Superior temporal gyrus (tissue), 1 donor: ENCODE measurements at regions not wholly inside any gene's neighbourhood (a gene's known extent, or its start where the extent isn't known, plus 50 kb on each side); places are given as distances from the start of the nearest gene placed in this dataset.
"Not testable (repeated sequence)": the region's sequence is repeated elsewhere in the genome, so short reads cannot be mapped to it uniquely, and the experiment has no call there.

Experiments
- DNase-seq: peaks from one replicate; pipeline ENCODE4 v3.0.0-alpha.2; 2016; ENCODE audit errors: extremely low spot score

GRCh38 chr2:153626676-153627075 is 148.1 kb upstream of the RPRM start:
- no peak for DNase-seq

GRCh38 chr2:153635494-153635893 is 156.9 kb upstream of the RPRM start:
- DNase-seq = no peak

- DNase-seq = no peak
These were observed 162.5 kb upstream of the RPRM start for GRCh38 chr2:153641046-153641445.

GRCh38 chr2:153644955-153645354 is 166.4 kb upstream of the RPRM start:
- no peak for DNase-seq

GRCh38 chr2:153645599-153645998 is 167.0 kb upstream of the RPRM start:
- DNase-seq = no peak

GRCh38 chr2:153657651-153658050 is 179.1 kb upstream of the RPRM start:
- DNase-seq = no peak

- DNase-seq = no peak
These were observed 183.2 kb upstream of the RPRM start for GRCh38 chr2:153661801-153662200.

- no peak for DNase-seq
These were observed 184.8 kb upstream of the RPRM start for GRCh38 chr2:153663371-153663770.

GRCh38 chr2:153664009-153664408 is 185.4 kb upstream of the RPRM start:
- DNase-seq = not testable (repeated sequence)

GRCh38 chr2:153667475-153667874 is 188.9 kb upstream of the RPRM start:
- DNase-seq = no peak

GRCh38 chr2:153668923-153669322 is 190.4 kb upstream of the RPRM start:
- no peak for DNase-seq

GRCh38 chr2:153710128-153710527 is 161.6 kb upstream of the GALNT13 start:
- no peak for DNase-seq

- no peak for DNase-seq
These were observed 156.4 kb upstream of the GALNT13 start for GRCh38 chr2:153715218-153715850.

GRCh38 chr2:153717060-153717459 is 154.7 kb upstream of the GALNT13 start:
- DNase-seq = no peak

GRCh38 chr2:153739394-153739793 is 132.3 kb upstream of the GALNT13 start:
- DNase-seq = no peak

GRCh38 chr2:153761936-153762335 is 109.8 kb upstream of the GALNT13 start:
- no peak for DNase-seq

- no peak for DNase-seq
These were observed 105.3 kb upstream of the GALNT13 start for GRCh38 chr2:153766415-153766814.

GRCh38 chr2:153770359-153770991 is 101.2 kb upstream of the GALNT13 start:
- DNase-seq = peak; percentile 29

GRCh38 chr2:153780241-153780640 is 91.5 kb upstream of the GALNT13 start:
- no peak for DNase-seq

- no peak for DNase-seq
These were observed 85.7 kb upstream of the GALNT13 start for GRCh38 chr2:153786016-153786415.

- no peak for DNase-seq
These were observed 84.1 kb upstream of the GALNT13 start for GRCh38 chr2:153787612-153788011.

- DNase-seq = no peak
These were observed 69.1 kb upstream of the GALNT13 start for GRCh38 chr2:153802671-153803070.

GRCh38 chr2:153808679-153809078 is 63.0 kb upstream of the GALNT13 start:
- no peak for DNase-seq

- peak; percentile 81 for DNase-seq
These were observed 60.2 kb upstream of the GALNT13 start for GRCh38 chr2:153811516-153811915.
